Upper lobe of left lung (tissue), 6 donors: ENCODE measurements at regions not wholly inside any gene's neighbourhood (a gene's known extent, or its start where the extent isn't known, plus 50 kb on each side); places are given as distances from the start of the nearest gene placed in this dataset.

ENCODE experiments used
- ATAC-seq, 2 donors: fragments of 200-7000 bp; cut with Tn5 transposase; one replicate each; pipeline ENCODE4 v1.9.1; 2022; ENCODE audit warnings: mild to moderate bottlenecking in 2 of 2, moderate library complexity in 2 of 2; ENCODE audit not compliant: low FRiP score in 2 of 2
- DNase-seq, 2 donors: peaks; one replicate each; pipeline ENCODE4 v3.0.0-alpha.2; 2019 to 2020
- H3K27ac ChIP-seq, 4 donors: fragments of 200-600 bp; sonication (generic); one replicate each; pipeline ENCODE4 v1.5.1; 2016 to 2019
- H3K27me3 ChIP-seq, 4 donors: fragments of 200-600 bp; sonication (generic); one replicate each; pipeline ENCODE4 v1.5.1; 2017 to 2019
- H3K36me3 ChIP-seq, 4 donors: fragments of 200-600 bp; sonication (generic); one replicate each; pipeline ENCODE4 v1.5.1; 2016 to 2019
- H3K4me1 ChIP-seq, 4 donors: fragments of 200-600 bp; sonication (generic); one replicate each; pipeline ENCODE4 v1.5.1; 2018 to 2019
- H3K4me3 ChIP-seq, 4 donors: fragments of 200-600 bp; sonication (generic); one replicate each; pipeline ENCODE4 v1.5.1; 2017 to 2019; ENCODE audit warnings: mild to moderate bottlenecking in 2 of 4, moderate library complexity in 1 of 4
- H3K9me3 ChIP-seq, 4 donors: fragments of 200-600 bp; sonication (generic); one replicate each; pipeline ENCODE4 v1.5.1; 2018 to 2019
- CTCF ChIP-seq, 6 experiments: fragments of 450-650 bp in 4 of 6; fragments of 200-600 bp in 2 of 6; sonication (generic) in 2 of 6; IDR thresholded peaks; one replicate each; pipeline ENCODE4 v1.5.1; 2016 to 2019; ENCODE audit warnings: antibody characterized with exemption in 6 of 6
- EP300 ChIP-seq, 4 donors: sonication (generic); formaldehyde crosslinking; IDR thresholded peaks; one replicate each; pipeline ENCODE4 v1.5.1; 2017; ENCODE audit warnings: antibody characterized with exemption in 4 of 4, control low read depth in 2 of 4
- POLR2A ChIP-seq, 4 donors: fragments of 450-650 bp; IDR thresholded peaks; one replicate each; pipeline ENCODE4 v1.5.1; 2016 to 2017; ENCODE audit warnings: antibody characterized with exemption in 4 of 4, mild to moderate bottlenecking in 2 of 4
- POLR2AphosphoS5 ChIP-seq, 2 donors: sonication (generic); formaldehyde crosslinking; IDR thresholded peaks; one replicate each; pipeline ENCODE4 v1.5.1; 2017; ENCODE audit warnings: antibody characterized with exemption in 2 of 2
- WGBS, 2 donors: methylation state at CpG; one replicate each; pipeline ENCODE4 v1.1.5; 2017 to 2018; 5-methylcytosine and 5-hydroxymethylcytosine counted together
- donor health status: DM: no; HTN: no; CAD: no; lungs with moderate emphysema.
- donor health status: DM: no; HTN: yes; CAD: no; lungs with severe emphysema.

DNA sequence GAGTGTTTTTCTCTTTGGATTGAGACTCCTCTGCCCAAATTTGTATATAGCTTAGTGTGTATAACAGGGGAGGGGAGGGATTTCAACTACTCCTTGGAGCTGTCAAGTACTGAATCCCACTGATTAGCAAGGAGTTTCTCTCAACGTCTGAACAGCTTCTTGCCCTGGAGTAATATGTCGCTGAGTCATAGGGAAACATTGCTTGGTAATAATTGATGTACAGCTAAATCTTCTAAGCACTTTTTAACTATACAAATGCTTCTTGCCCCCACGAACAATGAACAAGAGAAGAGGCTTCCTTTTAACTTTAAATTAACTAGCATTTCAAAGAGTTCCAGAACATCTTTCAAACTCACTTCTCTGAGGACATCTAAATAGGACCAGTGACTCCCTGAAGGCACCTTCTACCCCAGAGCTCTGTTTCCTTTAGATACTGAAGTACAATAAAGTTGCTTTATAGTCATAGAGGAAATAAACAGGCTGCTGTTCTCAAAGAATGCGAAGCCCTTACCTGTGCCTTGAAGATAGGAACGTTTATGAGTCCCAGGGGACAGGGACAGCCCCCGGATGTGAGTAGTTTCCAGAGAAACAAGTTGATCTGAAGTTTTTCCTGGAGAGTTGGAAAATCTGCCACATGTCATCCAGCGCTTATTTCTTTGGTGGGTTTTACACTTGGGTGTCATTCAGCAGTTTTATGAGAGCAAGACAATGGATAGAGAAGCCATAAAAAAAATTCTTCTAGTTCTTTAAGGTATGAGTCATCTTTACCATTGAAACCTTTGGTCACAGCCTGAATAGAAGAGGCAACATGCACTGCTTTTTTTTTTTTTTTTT is 462.5 kb upstream of the BTBD3 start:
- Histone ChIP-seq H3K27ac (no peak overlapping the region), H3K27me3 (no peaks in the 10 kb centered on the region), H3K9me3 (no peaks in the 10 kb centered on the region), H3K4me3 (no peak overlapping the region), H3K36me3 (no peaks in the 10 kb centered on the region), H3K4me1 (no peaks in the 10 kb centered on the region)
- no peak for TF ChIP-seq CTCF (IDR thresholded peaks at IDR 0.05)
- TF ChIP-seq POLR2AphosphoS5 (IDR thresholded peaks at IDR 0.05), result no peak
- 47 to 52% methylated on average over 7 of the region's 7 CpGs for WGBS, 2 donors
- ATAC-seq (no peak), DNase-seq (no peak)

DNA sequence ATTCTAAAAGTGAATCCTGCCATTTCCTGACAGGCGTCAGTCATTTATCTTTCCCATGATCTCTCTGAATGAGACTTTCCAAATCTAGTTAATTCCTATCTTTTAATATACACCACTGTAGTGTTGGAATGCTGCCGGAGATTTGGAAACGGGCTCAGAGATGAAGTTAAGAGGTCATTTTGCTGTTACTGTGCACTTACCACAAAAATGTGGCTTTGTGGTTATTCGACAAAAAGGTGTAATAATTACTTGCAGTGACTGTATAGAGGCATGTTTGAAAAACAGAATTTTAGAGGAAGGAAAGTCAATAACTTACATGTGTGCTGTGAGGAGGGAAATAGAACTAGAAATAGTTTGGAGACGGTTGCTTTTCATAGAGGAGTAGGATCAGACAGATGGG is 460.2 kb upstream of the BTBD3 start:
- no peaks in the 10 kb centered on the region for H3K4me1 ChIP-seq
- ATAC-seq (no peak), DNase-seq (no peak)
- no peaks in the 10 kb centered on the region for H3K9me3 ChIP-seq
- no peak for TF ChIP-seq EP300 (IDR thresholded peaks at IDR 0.05)
- no peak for TF ChIP-seq POLR2A (IDR thresholded peaks at IDR 0.05)
- no peak for TF ChIP-seq POLR2AphosphoS5 (IDR thresholded peaks at IDR 0.05)
- TF ChIP-seq CTCF (IDR thresholded peaks at IDR 0.05), result no peak
- no peaks in the 10 kb centered on the region for H3K36me3 ChIP-seq
- no peak overlapping the region for H3K27ac ChIP-seq
- 56 to 65% methylated on average over 5 of the region's 5 CpGs for whole genome bisulfite sequencing, 2 donors
- no peaks in the 10 kb centered on the region for H3K27me3 ChIP-seq
- no peak overlapping the region for H3K4me3 ChIP-seq

DNA sequence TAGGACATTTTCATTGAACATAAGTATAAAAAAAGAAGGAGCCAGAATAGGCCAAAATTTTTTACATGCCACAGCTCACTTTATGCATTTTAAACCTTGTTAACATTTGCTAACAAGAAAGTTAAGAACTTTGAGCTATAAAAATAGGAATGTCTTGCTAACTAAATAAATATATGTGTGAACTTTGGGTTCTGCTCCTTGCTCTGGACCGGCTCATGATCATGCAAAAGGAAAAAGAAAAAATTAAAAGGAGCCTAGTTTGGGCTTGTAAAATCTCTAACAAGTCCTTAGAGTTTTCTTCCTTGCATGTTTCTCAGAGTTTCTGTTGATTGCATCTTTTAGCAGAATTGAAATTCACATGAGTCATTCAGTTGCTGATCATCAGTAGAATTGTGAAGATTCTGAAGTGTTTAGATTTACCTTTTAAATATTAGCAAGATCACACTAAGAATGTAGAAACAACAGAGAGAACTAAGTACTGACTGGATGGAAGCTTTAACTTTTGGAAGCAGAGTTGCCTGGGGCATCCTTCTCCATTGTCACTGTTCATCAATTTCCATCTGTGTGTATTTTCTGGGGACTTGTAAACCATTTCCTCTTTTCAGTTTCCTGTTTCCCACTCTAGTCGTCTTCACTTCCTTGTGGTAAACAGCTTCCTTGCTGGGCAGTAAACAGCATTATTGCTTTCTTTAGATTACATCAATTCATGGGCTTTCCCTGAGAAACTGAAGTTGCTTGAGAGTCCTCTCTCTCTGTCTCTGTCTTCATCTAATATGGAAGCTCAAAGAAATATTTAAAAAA is 458.4 kb upstream of the BTBD3 start:
- ATAC-seq (no peak), DNase-seq (no peak)
- Histone ChIP-seq H3K27me3 (no peaks in the 10 kb centered on the region), H3K27ac (no peak overlapping the region), H3K36me3 (no peaks in the 10 kb centered on the region), H3K4me3 (no peak overlapping the region), H3K9me3 (no peaks in the 10 kb centered on the region), H3K4me1 (no peaks in the 10 kb centered on the region)
- TF ChIP-seq EP300 (IDR thresholded peaks at IDR 0.05) (no peak), POLR2AphosphoS5 (IDR thresholded peaks at IDR 0.05) (no peak), POLR2A (IDR thresholded peaks at IDR 0.05) (no peak)
- WGBS, 2 donors, result 29 to 40% methylated on average over 2 of the region's 2 CpGs

- H3K4me1 ChIP-seq, result no peaks in the 10 kb centered on the region
- DNase-seq, result no peak
- ATAC-seq, result no peak
- TF ChIP-seq POLR2A (IDR thresholded peaks at IDR 0.05) (no peak), EP300 (IDR thresholded peaks at IDR 0.05) (no peak), POLR2AphosphoS5 (IDR thresholded peaks at IDR 0.05) (no peak), CTCF (IDR thresholded peaks at IDR 0.05) (no peak)
- no peak overlapping the region for H3K4me3 ChIP-seq
- H3K27ac ChIP-seq, result no peak overlapping the region
- no peaks in the 10 kb centered on the region for H3K36me3 ChIP-seq
- H3K9me3 ChIP-seq, result no peaks in the 10 kb centered on the region
- H3K27me3 ChIP-seq, result no peaks in the 10 kb centered on the region
These were observed 450.3 kb upstream of the BTBD3 start for GRCh38 chr20:11467436-11467835.

GRCh38 chr20:11468880-11469279 is 448.8 kb upstream of the BTBD3 start:
- peak in 1 of 2 donors; percentile 19 for ATAC-seq
- TF ChIP-seq EP300 (IDR thresholded peaks at IDR 0.05) (no peak), POLR2A (IDR thresholded peaks at IDR 0.05) (no peak), CTCF (IDR thresholded peaks at IDR 0.05) (no peak), POLR2AphosphoS5 (IDR thresholded peaks at IDR 0.05) (no peak)
- WGBS, 2 donors, result 80 to 96% methylated on average over 2 of the region's 2 CpGs
- Histone ChIP-seq H3K4me3 (no peak overlapping the region), H3K4me1 (no peaks in the 10 kb centered on the region), H3K36me3 (no peaks in the 10 kb centered on the region), H3K27me3 (no peaks in the 10 kb centered on the region), H3K9me3 (no peaks in the 10 kb centered on the region), H3K27ac (no peak overlapping the region)
- no peak for DNase-seq
